H9 (cell line): ENCODE measurements at regions not wholly inside any gene's neighbourhood (a gene's known extent, or its start where the extent isn't known, plus 50 kb on each side); places are given as distances from the start of the nearest gene placed in this dataset.

Experiments
- DNase-seq: peaks from one replicate; pipeline ENCODE4 v3.0.0-alpha.2; 2017
- H2AFZ ChIP-seq: one replicate; pipeline ENCODE4 v1.6.1; 2013; ENCODE audit warnings: mild to moderate bottlenecking, low read length, control low read depth, moderate library complexity
- H2AK5ac ChIP-seq: 2 replicates; pipeline ENCODE4 v1.6.1; 2013; ENCODE audit warnings: low read length, control low read depth, mixed read lengths; ENCODE audit not compliant: insufficient read length
- H2BK120ac ChIP-seq: one replicate; pipeline ENCODE4 v1.6.1; 2013; ENCODE audit warnings: low read depth, mild to moderate bottlenecking, low read length, control low read depth, inconsistent platforms; ENCODE audit not compliant: poor library complexity, severe bottlenecking
- H2BK12ac ChIP-seq: 2 replicates; pipeline ENCODE4 v1.6.1; 2013; ENCODE audit warnings: low read length, control low read depth, mixed read lengths, low read depth; ENCODE audit not compliant: insufficient read length
- H2BK15ac ChIP-seq: 2 replicates; pipeline ENCODE4 v1.6.1; 2013; ENCODE audit warnings: low read depth, low read length, control low read depth
- H2BK20ac ChIP-seq: one replicate; pipeline ENCODE4 v1.6.1; 2013; ENCODE audit warnings: low read depth, mild to moderate bottlenecking, low read length, control low read depth, inconsistent platforms; ENCODE audit not compliant: poor library complexity, severe bottlenecking
- H2BK5ac ChIP-seq: 2 replicates; pipeline ENCODE4 v1.6.1; 2013; ENCODE audit warnings: low read length, control low read depth, mixed read lengths; ENCODE audit not compliant: insufficient read length
- H3K14ac ChIP-seq: 2 replicates; pipeline ENCODE4 v1.6.1; 2013; ENCODE audit warnings: low read length, control low read depth; ENCODE audit not compliant: insufficient read depth
- H3K18ac ChIP-seq: 2 replicates; pipeline ENCODE4 v1.6.1; 2013; ENCODE audit warnings: low read depth, mild to moderate bottlenecking, mixed read lengths, low read length, control low read depth; ENCODE audit not compliant: insufficient read length
- H3K23ac ChIP-seq: 2 replicates; pipeline ENCODE4 v1.6.1; 2013; ENCODE audit warnings: low read length, control low read depth, mixed read lengths, low read depth; ENCODE audit not compliant: insufficient read length
- H3K23me2 ChIP-seq: 2 replicates; pipeline ENCODE4 v1.6.1; 2013; ENCODE audit warnings: low read depth, mild to moderate bottlenecking, mixed read lengths, low read length, control low read depth; ENCODE audit not compliant: insufficient read length, poor library complexity, severe bottlenecking
- H3K27ac ChIP-seq: 2 replicates; pipeline ENCODE4 v1.5.1; 2013; ENCODE audit warnings: low read length, control low read depth, mixed read lengths, low read depth; ENCODE audit not compliant: insufficient read length
- H3K27me3 ChIP-seq: 2 replicates; pipeline ENCODE4 v1.6.1; 2013; ENCODE audit warnings: low read length, control low read depth, inconsistent platforms; ENCODE audit not compliant: insufficient read depth
- H3K4ac ChIP-seq: 2 replicates; pipeline ENCODE4 v1.6.1; 2013; ENCODE audit warnings: low read depth, mild to moderate bottlenecking, control low read depth, inconsistent platforms, low read length, moderate library complexity
- H3K4me1 ChIP-seq: 2 replicates; pipeline ENCODE4 v1.6.1; 2013; ENCODE audit warnings: low read length, control low read depth, inconsistent platforms; ENCODE audit not compliant: insufficient read depth
- H3K4me2 ChIP-seq: 2 replicates; pipeline ENCODE4 v1.6.1; 2013; ENCODE audit warnings: low read length, control low read depth, mixed read lengths; ENCODE audit not compliant: insufficient read length, insufficient read depth
- H3K56ac ChIP-seq: 2 replicates; pipeline ENCODE4 v1.6.1; 2013; ENCODE audit warnings: low read depth, mild to moderate bottlenecking, mixed read lengths, low read length, control low read depth; ENCODE audit not compliant: insufficient read length
- H3K79me1 ChIP-seq: 2 replicates; pipeline ENCODE4 v1.6.1; 2013; ENCODE audit warnings: low read depth, mild to moderate bottlenecking, moderate library complexity, low read length, control low read depth, inconsistent platforms; ENCODE audit not compliant: insufficient read depth, poor library complexity, severe bottlenecking
- H3K79me2 ChIP-seq: 2 replicates; pipeline ENCODE4 v1.6.1; 2013; ENCODE audit warnings: low read length, control low read depth, inconsistent platforms; ENCODE audit not compliant: insufficient read depth
- H3K9ac ChIP-seq: 2 replicates; pipeline ENCODE4 v1.6.1; 2013; ENCODE audit warnings: low read length, control low read depth, mixed read lengths; ENCODE audit not compliant: insufficient read length; ENCODE audit errors: extremely low read depth
- H3K9me3 ChIP-seq: one replicate; pipeline ENCODE4 v1.6.1; 2013; ENCODE audit warnings: low read depth, low read length, inconsistent platforms; ENCODE audit not compliant: control insufficient read depth
- H3T11ph ChIP-seq: one replicate; pipeline ENCODE4 v1.6.1; 2013; ENCODE audit warnings: mild to moderate bottlenecking, low read length, control low read depth, inconsistent platforms
- H4K20me1 ChIP-seq: one replicate; pipeline ENCODE4 v1.6.1; 2013; ENCODE audit not compliant: control insufficient read depth, insufficient read length, insufficient read depth
- H4K5ac ChIP-seq: 2 replicates; pipeline ENCODE4 v1.6.1; 2013; ENCODE audit warnings: low read depth, mild to moderate bottlenecking, mixed read lengths, low read length, control low read depth; ENCODE audit not compliant: insufficient read length
- H4K8ac ChIP-seq: replicated peaks from 2 replicates; pipeline ENCODE4 v1.6.1; 2013; ENCODE audit warnings: low read length, control low read depth, mixed read lengths, low read depth; ENCODE audit not compliant: insufficient read length
- H4K91ac ChIP-seq: 2 replicates; pipeline ENCODE4 v1.6.1; 2013; ENCODE audit warnings: low read depth, mild to moderate bottlenecking, moderate library complexity, mixed read lengths, low read length, control low read depth; ENCODE audit not compliant: insufficient read length
- H3K27ac Mint-ChIP-seq, 3 experiments: 2 replicates in 2 of 3; 3 replicates in 1 of 3; pipeline ENCODE4 v1.8.0; 2020 to 2021; ENCODE audit warnings: mixed read lengths in 3 of 3, mild to moderate bottlenecking in 1 of 3, moderate library complexity in 1 of 3
- H3K27me3 Mint-ChIP-seq: 2 replicates; pipeline ENCODE4 v1.8.0; 2021; ENCODE audit warnings: low read depth, mild to moderate bottlenecking, moderate library complexity, mixed read lengths
- H3K36me3 Mint-ChIP-seq, 3 experiments: 2 replicates in 2 of 3; 3 replicates in 1 of 3; pipeline ENCODE4 v1.8.0; 2020 to 2021; ENCODE audit warnings: low read depth in 3 of 3, mixed read lengths in 3 of 3; ENCODE audit not compliant: insufficient read depth in 1 of 3
- H3K4me1 Mint-ChIP-seq, 2 experiments: 2 replicates each; pipeline ENCODE4 v1.8.0; 2020; ENCODE audit warnings: mixed read lengths in 2 of 2
- H3K4me3 Mint-ChIP-seq, 2 experiments: 2 replicates in 1 of 2; 3 replicates in 1 of 2; pipeline ENCODE4 v1.8.0; 2020 to 2021; ENCODE audit warnings: mild to moderate bottlenecking in 2 of 2, mixed read lengths in 2 of 2, moderate library complexity in 1 of 2
- H3K9me3 Mint-ChIP-seq, 2 experiments: 2 replicates in 1 of 2; 3 replicates in 1 of 2; pipeline ENCODE4 v1.8.0; 2020; ENCODE audit warnings: mild to moderate bottlenecking in 2 of 2, mixed read lengths in 2 of 2, moderate library complexity in 1 of 2
- WGBS: extraction: QIAGEN DNeasy Blood & Tissue Kit; methylation state at CpG from one replicate; pipeline ENCODE4 v1.1.7; 2013; ENCODE audit warnings: missing lambda C conversion rate, low lambda C conversion rate, mixed read lengths; ENCODE audit not compliant: insufficient read length; ENCODE audit errors: extremely low coverage; 5-methylcytosine and 5-hydroxymethylcytosine counted together
- TF ChIP-seq, protein P1 (sequence below): fragments of 200-600 bp; sonication (generic); conservative IDR thresholded peaks from 3 replicates; pipeline ENCODE4 v1.8.0; 2021; ENCODE audit warnings: antibody characterized with exemption, mild to moderate bottlenecking

- H3K27ac ChIP-seq, result no peak overlapping the region
- H3K4me1 ChIP-seq, result no peaks in the 10 kb centered on the region
- no peaks in the 10 kb centered on the region for H3K9me3 ChIP-seq
- no peak overlapping the region for H2BK5ac ChIP-seq
- no peak overlapping the region for H3K18ac ChIP-seq
- H3K79me1 ChIP-seq, result no peaks in the 10 kb centered on the region
- H3K4ac ChIP-seq, result no peak overlapping the region
- Mint-ChIP-seq H3K4me1 (no peaks in the 10 kb centered on the region), H3K9me3 (no peaks in the 10 kb centered on the region), H3K36me3 (no peaks in the 10 kb centered on the region), H3K27ac (no peak overlapping the region; a peak in 1 of 7 replicates), H3K27me3 (peaks cover 8% of the 10 kb centered on the region), H3K4me3 (no peak overlapping the region)
- H2BK12ac ChIP-seq, result no peak overlapping the region
- H2BK15ac ChIP-seq, result no peak overlapping the region
- H3K23ac ChIP-seq, result no peak overlapping the region
- no peak overlapping the region for H3K56ac ChIP-seq
- H3T11ph ChIP-seq, result no peak overlapping the region
- no peak overlapping the region for H3K4me2 ChIP-seq
- TF ChIP-seq, protein P1, sequence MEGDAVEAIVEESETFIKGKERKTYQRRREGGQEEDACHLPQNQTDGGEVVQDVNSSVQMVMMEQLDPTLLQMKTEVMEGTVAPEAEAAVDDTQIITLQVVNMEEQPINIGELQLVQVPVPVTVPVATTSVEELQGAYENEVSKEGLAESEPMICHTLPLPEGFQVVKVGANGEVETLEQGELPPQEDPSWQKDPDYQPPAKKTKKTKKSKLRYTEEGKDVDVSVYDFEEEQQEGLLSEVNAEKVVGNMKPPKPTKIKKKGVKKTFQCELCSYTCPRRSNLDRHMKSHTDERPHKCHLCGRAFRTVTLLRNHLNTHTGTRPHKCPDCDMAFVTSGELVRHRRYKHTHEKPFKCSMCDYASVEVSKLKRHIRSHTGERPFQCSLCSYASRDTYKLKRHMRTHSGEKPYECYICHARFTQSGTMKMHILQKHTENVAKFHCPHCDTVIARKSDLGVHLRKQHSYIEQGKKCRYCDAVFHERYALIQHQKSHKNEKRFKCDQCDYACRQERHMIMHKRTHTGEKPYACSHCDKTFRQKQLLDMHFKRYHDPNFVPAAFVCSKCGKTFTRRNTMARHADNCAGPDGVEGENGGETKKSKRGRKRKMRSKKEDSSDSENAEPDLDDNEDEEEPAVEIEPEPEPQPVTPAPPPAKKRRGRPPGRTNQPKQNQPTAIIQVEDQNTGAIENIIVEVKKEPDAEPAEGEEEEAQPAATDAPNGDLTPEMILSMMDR, result no peak
- H4K20me1 ChIP-seq, result no peaks in the 10 kb centered on the region
- no peak overlapping the region for H3K9ac ChIP-seq
- no peak overlapping the region for H2BK120ac ChIP-seq
- no CpG with 5 or more reads among the region's 2 CpGs for WGBS
- H3K27me3 ChIP-seq, result no peaks in the 10 kb centered on the region
- H4K91ac ChIP-seq, result no peak overlapping the region
- no peaks in the 10 kb centered on the region for H3K23me2 ChIP-seq
- H4K8ac ChIP-seq, result no peak overlapping the region
- H4K5ac ChIP-seq, result no peak overlapping the region
- H3K14ac ChIP-seq, result no peak overlapping the region
- no peak overlapping the region for H2BK20ac ChIP-seq
- DNase-seq, result no peak
- H3K79me2 ChIP-seq, result no peaks in the 10 kb centered on the region
- H2AFZ ChIP-seq, result no peak overlapping the region
- H2AK5ac ChIP-seq, result no peak overlapping the region
Measured at GRCh38 chr4:108454227-108454626, 166.1 kb upstream of the RPL34 start.
